ENCODE measurements at regions not wholly inside any gene's neighbourhood (a gene's known extent, or its start where the extent isn't known, plus 50 kb on each side); places are given as distances from the start of the nearest gene placed in this dataset.

DNA sequence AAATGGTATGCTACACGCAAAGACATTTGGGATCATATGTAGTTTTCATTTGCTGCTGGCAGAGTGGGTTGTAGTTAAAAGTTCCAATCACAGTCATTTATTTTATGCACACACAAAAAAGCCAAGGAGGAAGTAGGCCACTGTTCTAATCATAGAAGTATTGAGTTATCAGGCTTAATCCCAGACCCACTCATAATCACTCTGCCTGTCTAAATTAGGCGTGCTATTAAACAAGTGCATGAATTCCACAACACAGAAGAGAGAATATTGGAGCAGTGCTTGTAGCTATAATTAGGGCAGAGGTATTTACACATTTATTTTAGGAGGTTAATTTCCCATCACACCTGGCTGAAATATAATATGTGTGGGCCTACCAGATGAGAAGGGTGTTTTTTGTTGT lies 65.7 kb upstream of the FIGN start:
- POLR2A ChIA-PET, result no interaction called here
- DNase-seq, result no peak
- Mint-ChIP-seq H3K36me3 (ENCODE audit: insufficient read depth, unreplicated experiment) (no peaks in the 10 kb centered on the region), H3K4me3 (ENCODE audit: unreplicated experiment) (no peak overlapping the region), H3K9me3 (ENCODE audit: unreplicated experiment) (no peaks in the 10 kb centered on the region), H3K4me1 (ENCODE audit: low read depth, unreplicated experiment) (peaks cover 17% of the 10 kb centered on the region), H3K27me3 (ENCODE audit: insufficient read depth, unreplicated experiment) (no peaks in the 10 kb centered on the region), H3K27ac (ENCODE audit: unreplicated experiment) (no peak overlapping the region)
- H3K27me3 ChIP-seq (replicated peaks; ENCODE audit: control insufficient read depth, insufficient read depth, low read length), result no peaks in the 10 kb centered on the region
- H3K36me3 ChIP-seq (ENCODE audit: control insufficient read depth, insufficient read depth, low read length), result no peaks in the 10 kb centered on the region
- H3K9me3 ChIP-seq, result no peaks in the 10 kb centered on the region
- H3K4me3 ChIP-seq (ENCODE audit: low read depth, low read length), result no peak overlapping the region
- no TSS peak for BruUV-seq (replicated peaks)
- H3K4me1 ChIP-seq, result peaks cover 9% of the 10 kb centered on the region
- TF ChIP-seq, protein P1, sequence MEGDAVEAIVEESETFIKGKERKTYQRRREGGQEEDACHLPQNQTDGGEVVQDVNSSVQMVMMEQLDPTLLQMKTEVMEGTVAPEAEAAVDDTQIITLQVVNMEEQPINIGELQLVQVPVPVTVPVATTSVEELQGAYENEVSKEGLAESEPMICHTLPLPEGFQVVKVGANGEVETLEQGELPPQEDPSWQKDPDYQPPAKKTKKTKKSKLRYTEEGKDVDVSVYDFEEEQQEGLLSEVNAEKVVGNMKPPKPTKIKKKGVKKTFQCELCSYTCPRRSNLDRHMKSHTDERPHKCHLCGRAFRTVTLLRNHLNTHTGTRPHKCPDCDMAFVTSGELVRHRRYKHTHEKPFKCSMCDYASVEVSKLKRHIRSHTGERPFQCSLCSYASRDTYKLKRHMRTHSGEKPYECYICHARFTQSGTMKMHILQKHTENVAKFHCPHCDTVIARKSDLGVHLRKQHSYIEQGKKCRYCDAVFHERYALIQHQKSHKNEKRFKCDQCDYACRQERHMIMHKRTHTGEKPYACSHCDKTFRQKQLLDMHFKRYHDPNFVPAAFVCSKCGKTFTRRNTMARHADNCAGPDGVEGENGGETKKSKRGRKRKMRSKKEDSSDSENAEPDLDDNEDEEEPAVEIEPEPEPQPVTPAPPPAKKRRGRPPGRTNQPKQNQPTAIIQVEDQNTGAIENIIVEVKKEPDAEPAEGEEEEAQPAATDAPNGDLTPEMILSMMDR (IDR thresholded peaks at IDR 0.05; ENCODE audit: insufficient read depth in 1 of 2, low read depth in 1 of 2, low read length in 1 of 2, severe bottlenecking in 1 of 2, unreplicated experiment in 1 of 2), result no peak
- CTCF ChIA-PET, result no interaction called here
- intact Hi-C loops (cut with micrococcal nuclease; ENCODE audit: unreplicated experiment), result no loop called here

DNA sequence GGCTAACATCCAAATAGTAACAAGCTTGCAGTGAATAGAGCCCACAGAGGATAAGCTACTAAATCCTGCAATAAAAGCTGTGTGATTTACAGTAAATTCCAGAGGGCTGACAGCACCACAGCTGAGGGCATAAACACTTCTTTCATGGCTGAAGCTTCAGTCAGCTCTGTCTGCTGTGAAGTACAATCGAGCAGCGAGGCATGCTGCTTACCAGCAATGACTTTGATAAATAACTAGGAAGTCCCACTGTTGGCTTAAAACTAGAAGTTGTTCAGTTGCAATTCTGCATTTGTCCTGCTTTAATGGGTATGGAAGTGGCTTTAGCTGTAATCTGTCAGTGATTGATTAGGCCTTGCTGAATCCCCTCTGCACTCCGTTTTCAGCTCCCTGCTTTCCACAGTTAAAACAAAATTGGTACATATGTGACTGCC lies 65.2 kb upstream of the FIGN start:
- Mint-ChIP-seq H3K4me3 (ENCODE audit: unreplicated experiment) (no peak overlapping the region), H3K4me1 (ENCODE audit: low read depth, unreplicated experiment) (peaks cover 17% of the 10 kb centered on the region), H3K9me3 (ENCODE audit: unreplicated experiment) (no peaks in the 10 kb centered on the region), H3K27ac (ENCODE audit: unreplicated experiment) (no peak overlapping the region), H3K27me3 (ENCODE audit: insufficient read depth, unreplicated experiment) (no peaks in the 10 kb centered on the region), H3K36me3 (ENCODE audit: insufficient read depth, unreplicated experiment) (no peaks in the 10 kb centered on the region)
- H3K4me3 ChIP-seq (ENCODE audit: low read depth, low read length), result no peak overlapping the region
- BruUV-seq (replicated peaks), result no TSS peak
- ChIA-PET CTCF (no interaction called here), POLR2A (no interaction called here)
- no peaks in the 10 kb centered on the region for H3K36me3 ChIP-seq (ENCODE audit: control insufficient read depth, insufficient read depth, low read length)
- TF ChIP-seq, protein P1 (IDR thresholded peaks at IDR 0.05; ENCODE audit: insufficient read depth in 1 of 2, low read depth in 1 of 2, low read length in 1 of 2, severe bottlenecking in 1 of 2, unreplicated experiment in 1 of 2), result no peak
- peaks cover 9% of the 10 kb centered on the region for H3K4me1 ChIP-seq
- H3K27me3 ChIP-seq (replicated peaks; ENCODE audit: control insufficient read depth, insufficient read depth, low read length), result no peaks in the 10 kb centered on the region
- no peaks in the 10 kb centered on the region for H3K9me3 ChIP-seq
- no peak for DNase-seq
- intact Hi-C loops (cut with micrococcal nuclease; ENCODE audit: unreplicated experiment), result no loop called here

DNA sequence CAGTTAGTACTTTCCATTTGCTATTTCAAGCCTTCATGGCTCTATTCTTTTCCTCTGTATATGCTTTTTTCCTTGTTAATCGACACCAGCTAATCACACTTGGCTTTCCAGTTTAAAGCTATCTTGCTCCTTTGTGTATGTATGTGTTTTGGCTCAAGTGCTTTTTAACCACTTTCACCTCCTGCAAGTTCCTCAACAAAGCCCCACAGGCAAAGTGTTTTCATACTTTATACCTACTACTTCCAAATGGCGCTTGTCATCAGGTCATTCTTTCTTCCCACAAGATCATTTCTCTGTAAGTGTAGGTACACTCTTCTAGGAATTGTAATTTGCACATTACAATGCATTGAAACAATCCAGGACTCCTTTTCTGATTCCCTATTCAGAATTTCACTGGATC lies 64.0 kb upstream of the FIGN start:
- ChIA-PET POLR2A (no interaction called here), CTCF (interaction anchor here (0.6 kb wide), 1 partner anchor 49 kb away, joined by 6 read pairs; no protein-coding TSS in a partner anchor)
- TF ChIP-seq, protein P1 (IDR thresholded peaks at IDR 0.05; ENCODE audit: insufficient read depth in 1 of 2, low read depth in 1 of 2, low read length in 1 of 2, severe bottlenecking in 1 of 2, unreplicated experiment in 1 of 2), result no peak
- Histone ChIP-seq H3K9me3 (no peaks in the 10 kb centered on the region), H3K4me1 (peaks cover 9% of the 10 kb centered on the region), H3K4me3 (ENCODE audit: low read depth, low read length) (no peak overlapping the region), H3K27me3 (replicated peaks; ENCODE audit: control insufficient read depth, insufficient read depth, low read length) (no peaks in the 10 kb centered on the region), H3K36me3 (ENCODE audit: control insufficient read depth, insufficient read depth, low read length) (no peaks in the 10 kb centered on the region)
- BruUV-seq (replicated peaks), result no TSS peak
- no peak for DNase-seq
- no peaks in the 10 kb centered on the region for H3K9me3 Mint-ChIP-seq (ENCODE audit: unreplicated experiment)
- H3K27me3 Mint-ChIP-seq (ENCODE audit: insufficient read depth, unreplicated experiment), result no peaks in the 10 kb centered on the region
- no peak overlapping the region for H3K4me3 Mint-ChIP-seq (ENCODE audit: unreplicated experiment)
- H3K4me1 Mint-ChIP-seq (ENCODE audit: low read depth, unreplicated experiment), result peaks cover 17% of the 10 kb centered on the region
- no peaks in the 10 kb centered on the region for H3K36me3 Mint-ChIP-seq (ENCODE audit: insufficient read depth, unreplicated experiment)
- intact Hi-C loops (cut with micrococcal nuclease; ENCODE audit: unreplicated experiment), result no loop called here
- no peak overlapping the region for H3K27ac Mint-ChIP-seq (ENCODE audit: unreplicated experiment)

Data from Caco-2 (cell line).